A673 (cell line): ENCODE measurements at regions not wholly inside any gene's neighbourhood (a gene's known extent, or its start where the extent isn't known, plus 50 kb on each side); places are given as distances from the start of the nearest gene placed in this dataset.

Experiments
- BruUV-seq: library from RNA; stranded (reverse); fragments of 400-500 nt; replicated peaks from 2 replicates; lab custom pipeline; 2021; lab: Mats Ljungman, UMichigan
- CTCF ChIA-PET: fragments of 300-600 bp; sonication (Branson Sonifier 250); formaldehyde crosslinking; loops from one replicate; lab custom pipeline; 2022; ENCODE audit warnings: antibody characterized with exemption; lab: Charles Lee
- POLR2A ChIA-PET: fragments of 300-600 bp; sonication (Branson Sonifier 250); formaldehyde crosslinking; loops from one replicate; lab custom pipeline; 2022; ENCODE audit warnings: antibody characterized with exemption; ENCODE audit not compliant: low non-redundant PET; lab: Charles Lee
- DNase-seq: peaks from one replicate; pipeline ENCODE4 v3.0.0-alpha.2; 2015; ENCODE audit warnings: low spot score
- H3K27ac ChIP-seq: fragments of 200-600 bp; sonication (generic); 2 replicates; pipeline ENCODE4 v1.5.1; 2016; ENCODE audit warnings: mixed run types, low read depth, mild to moderate bottlenecking, mixed read lengths, antibody characterized with exemption, low read length; ENCODE audit not compliant: poor library complexity, severe bottlenecking
- H3K27me3 ChIP-seq: fragments of 200-600 bp; sonication (generic); replicated peaks from 2 replicates; pipeline ENCODE4 v1.6.1; 2017; ENCODE audit warnings: mixed run types, low read depth, mild to moderate bottlenecking, mixed read lengths, antibody characterized with exemption, low read length; ENCODE audit not compliant: insufficient read depth, poor library complexity
- H3K36me3 ChIP-seq: fragments of 200-600 bp; sonication (generic); 2 replicates; pipeline ENCODE4 v1.6.1; 2016; ENCODE audit warnings: mixed run types, mild to moderate bottlenecking, mixed read lengths, antibody characterized with exemption, low read length; ENCODE audit not compliant: insufficient read depth, poor library complexity, severe bottlenecking
- H3K4me1 ChIP-seq: fragments of 200-600 bp; sonication (generic); 2 replicates; pipeline ENCODE4 v1.6.1; 2017; ENCODE audit warnings: mixed run types, mild to moderate bottlenecking, mixed read lengths, antibody characterized with exemption, low read length; ENCODE audit not compliant: insufficient read depth, poor library complexity, severe bottlenecking
- H3K4me3 ChIP-seq: fragments of 200-600 bp; sonication (generic); 2 replicates; pipeline ENCODE4 v1.5.1; 2016; ENCODE audit warnings: low read depth, mixed run types, mild to moderate bottlenecking, mixed read lengths, low read length; ENCODE audit not compliant: poor library complexity, severe bottlenecking
- H3K9me3 ChIP-seq: fragments of 200-600 bp; sonication (generic); 2 replicates; pipeline ENCODE4 v1.6.1; 2016; ENCODE audit warnings: mixed run types, low read depth, mild to moderate bottlenecking, mixed read lengths, antibody characterized with exemption, low read length; ENCODE audit not compliant: poor library complexity, severe bottlenecking
- EZH2 ChIP-seq: fragments of 200-600 bp; sonication (generic); IDR thresholded peaks from 2 replicates; pipeline ENCODE4 v1.6.1; 2017; ENCODE audit warnings: borderline replicate concordance, low read depth, mild to moderate bottlenecking, mixed read lengths, antibody characterized with exemption, low read length; ENCODE audit not compliant: poor library complexity, severe bottlenecking
- intact Hi-C: fragments of 100-400 bp; cut with micrococcal nuclease; formaldehyde crosslinking; loops from one replicate; pipeline ENCODE4 v1.10.0; 2022; ENCODE audit not compliant: unreplicated experiment
- TF ChIP-seq, protein P1 (sequence below): fragments of 300-800, 200-600 bp; sonication (generic); conservative IDR thresholded peaks from 2 replicates; pipeline ENCODE4 v1.5.1; 2017; ENCODE audit warnings: low read depth, mild to moderate bottlenecking, antibody characterized with exemption, low read length, moderate library complexity, mixed read lengths

DNA sequence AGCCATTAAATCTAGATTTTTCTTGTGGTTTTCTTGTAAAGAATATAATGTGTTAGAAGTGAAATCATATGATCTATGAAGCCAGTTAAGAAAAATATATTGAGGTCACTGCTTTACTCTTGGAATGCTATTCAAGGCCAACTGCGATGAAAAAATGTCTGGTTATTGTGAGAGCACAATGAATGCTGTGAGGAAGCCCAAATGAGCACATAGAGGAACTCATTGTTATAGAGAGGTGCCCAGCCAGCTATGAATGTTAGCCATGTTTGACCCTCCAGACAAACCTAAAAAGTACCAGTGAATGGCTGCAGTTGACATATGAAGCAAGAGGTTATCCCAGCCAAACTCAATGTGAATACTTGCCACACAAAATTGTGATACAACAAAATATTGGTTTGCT, 359.8 kb upstream of the FAM174A start:
- BruUV-seq = no TSS peak
- H3K27me3 ChIP-seq = no peaks in the 10 kb centered on the region
- H3K36me3 ChIP-seq = no peaks in the 10 kb centered on the region
- H3K4me3 ChIP-seq = no peak overlapping the region
- intact Hi-C loops = no loop called here
- CTCF ChIA-PET = no interaction called here
- POLR2A ChIA-PET = no interaction called here
- TF ChIP-seq, protein P1, sequence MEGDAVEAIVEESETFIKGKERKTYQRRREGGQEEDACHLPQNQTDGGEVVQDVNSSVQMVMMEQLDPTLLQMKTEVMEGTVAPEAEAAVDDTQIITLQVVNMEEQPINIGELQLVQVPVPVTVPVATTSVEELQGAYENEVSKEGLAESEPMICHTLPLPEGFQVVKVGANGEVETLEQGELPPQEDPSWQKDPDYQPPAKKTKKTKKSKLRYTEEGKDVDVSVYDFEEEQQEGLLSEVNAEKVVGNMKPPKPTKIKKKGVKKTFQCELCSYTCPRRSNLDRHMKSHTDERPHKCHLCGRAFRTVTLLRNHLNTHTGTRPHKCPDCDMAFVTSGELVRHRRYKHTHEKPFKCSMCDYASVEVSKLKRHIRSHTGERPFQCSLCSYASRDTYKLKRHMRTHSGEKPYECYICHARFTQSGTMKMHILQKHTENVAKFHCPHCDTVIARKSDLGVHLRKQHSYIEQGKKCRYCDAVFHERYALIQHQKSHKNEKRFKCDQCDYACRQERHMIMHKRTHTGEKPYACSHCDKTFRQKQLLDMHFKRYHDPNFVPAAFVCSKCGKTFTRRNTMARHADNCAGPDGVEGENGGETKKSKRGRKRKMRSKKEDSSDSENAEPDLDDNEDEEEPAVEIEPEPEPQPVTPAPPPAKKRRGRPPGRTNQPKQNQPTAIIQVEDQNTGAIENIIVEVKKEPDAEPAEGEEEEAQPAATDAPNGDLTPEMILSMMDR = no peak
- no peak for TF ChIP-seq EZH2
- DNase-seq = no peak
- H3K4me1 ChIP-seq = no peaks in the 10 kb centered on the region
- no peak overlapping the region for H3K27ac ChIP-seq
- H3K9me3 ChIP-seq = no peaks in the 10 kb centered on the region

DNA sequence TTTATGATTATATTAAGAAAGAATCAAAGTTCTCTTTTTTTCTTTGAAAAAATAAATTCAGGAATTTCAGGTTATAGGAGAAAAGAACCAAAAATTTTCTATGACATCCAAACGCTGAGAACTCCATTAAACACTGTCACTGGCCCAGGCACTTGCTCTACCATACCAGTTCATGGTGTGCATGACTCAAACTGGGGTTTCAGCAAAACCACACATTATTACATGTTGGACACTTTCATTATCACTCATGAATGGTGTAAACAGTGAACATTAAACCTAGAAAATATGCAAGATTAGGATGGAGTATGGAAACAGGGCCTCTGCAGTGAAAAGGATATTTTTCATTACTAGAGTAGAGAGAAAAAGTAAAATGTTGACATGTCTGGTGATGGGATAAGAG, 369.9 kb upstream of the FAM174A start:
- ChIA-PET CTCF (no interaction called here), POLR2A (no interaction called here)
- TF ChIP-seq EZH2 = no peak
- TF ChIP-seq, protein P1 = no peak
- Histone ChIP-seq H3K36me3 (no peaks in the 10 kb centered on the region), H3K27ac (no peak overlapping the region), H3K9me3 (peaks cover 16% of the 10 kb centered on the region), H3K4me3 (no peak overlapping the region), H3K4me1 (no peaks in the 10 kb centered on the region), H3K27me3 (no peaks in the 10 kb centered on the region)
- no peak for DNase-seq
- intact Hi-C loops = no loop called here
- no TSS peak for BruUV-seq

DNA sequence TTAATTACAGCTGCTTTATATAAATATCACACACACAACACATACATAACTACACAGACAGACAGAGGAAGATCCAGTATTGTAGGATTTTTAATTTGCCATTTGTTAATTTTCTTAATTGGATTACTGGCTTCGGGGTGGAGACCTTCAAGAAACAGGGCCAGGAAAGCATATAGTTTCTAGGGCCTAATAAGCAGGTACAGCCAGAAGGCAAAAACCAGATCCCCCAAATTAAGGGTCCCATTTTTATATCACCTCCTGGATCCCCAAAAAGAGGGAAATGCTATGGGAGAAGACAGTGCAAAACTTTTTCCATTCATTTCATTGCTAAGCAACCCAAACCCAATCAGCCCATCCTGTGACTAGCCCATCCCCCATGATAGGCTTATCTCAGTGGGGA, 373.3 kb upstream of the FAM174A start:
- CTCF ChIA-PET = no interaction called here
- TF ChIP-seq, protein P1 = no peak
- TF ChIP-seq EZH2 = no peak

More for the DNA sequence above, 373.3 kb upstream of the FAM174A start:
- peaks cover 15% of the 10 kb centered on the region for H3K9me3 ChIP-seq
- no peak for DNase-seq
- H3K36me3 ChIP-seq = no peaks in the 10 kb centered on the region
- no peaks in the 10 kb centered on the region for H3K4me1 ChIP-seq
- POLR2A ChIA-PET = no interaction called here
- no peaks in the 10 kb centered on the region for H3K27me3 ChIP-seq
- H3K27ac ChIP-seq = no peak overlapping the region
- intact Hi-C loops = no loop called here
- H3K4me3 ChIP-seq = no peak overlapping the region
- BruUV-seq = no TSS peak
